Pancreas (tissue), 10 donors: ENCODE measurements at regions not wholly inside any gene's neighbourhood (a gene's known extent, or its start where the extent isn't known, plus 50 kb on each side); places are given as distances from the start of the nearest gene placed in this dataset.

Experiments
- ATAC-seq, 4 donors: fragments of 200-7000 bp; cut with Tn5 transposase; one replicate each; pipeline versions ENCODE4 v1.8.0 to v1.9.1; 2020; ENCODE audit warnings: mild to moderate bottlenecking in 4 of 4, moderate library complexity in 4 of 4
- DNase-seq, 6 donors: peaks; one replicate each; pipeline ENCODE4 v3.0.0-alpha.2; 2020
- FAIRE-seq: peaks from 2 replicates; lab custom pipeline; 2012; peaks lifted over from hg19 to GRCh38; lab: Jason Lieb, UNC
- H3K27ac ChIP-seq, 4 donors: fragments of 200-600 bp; sonication (generic); 1 replicate in 3 of 4; 2 replicates in 1 of 4; pipeline versions ENCODE4 v1.5.0 to v1.8.0; 2020
- H3K27me3 ChIP-seq, 4 donors: fragments of 200-600 bp; one replicate each; pipeline ENCODE4 v1.8.0; 2021
- H3K36me3 ChIP-seq, 3 donors: fragments of 200-600 bp; sonication (generic) in 1 of 3; one replicate each; pipeline versions ENCODE4 v1.5.0 to v1.8.0; 2020 to 2021
- H3K4me1 ChIP-seq, 3 donors: fragments of 200-600 bp; one replicate each; pipeline ENCODE4 v1.8.0; 2021
- H3K4me3 ChIP-seq, 4 donors: fragments of 200-600 bp; sonication (generic) in 2 of 4; one replicate each; pipeline versions ENCODE4 v1.5.0 to v1.8.0; 2020 to 2021
- H3K9me3 ChIP-seq, 4 donors: fragments of 200-600 bp; one replicate each; pipeline ENCODE4 v1.8.0; 2021
- WGBS, 2 donors: extraction: QIAGEN DNeasy Blood & Tissue Kit; methylation state at CpG; one replicate each; pipeline ENCODE4 v1.1.7; 2013; 5-methylcytosine and 5-hydroxymethylcytosine counted together
- intact Hi-C, 3 donors: fragments of 100-400 bp; cut with DNase I; formaldehyde crosslinking; loops; one replicate each; pipeline versions ENCODE4 v1.11.1 to v1.14.2; 2022
- TF ChIP-seq, protein P1 (sequence below), 4 donors: fragments of 200-600 bp; sonication (generic) in 3 of 4; IDR thresholded peaks; one replicate each; pipeline versions ENCODE4 v1.5.0 to v1.8.0; 2021; ENCODE audit warnings: antibody characterized with exemption in 4 of 4
- donor health status: healthy with polysubstance abuse.
- donor health status: DM: no; HTN: no; CAD: no; lungs with moderate emphysema.
- donor health status: DM: no; HTN: no; CAD: no.
- donor health status: control.
- donor health status: control.
- donor health status: Bipolar disorder and iron deficiency.
- donor health status: DM: yes; HTN: yes; CAD: no.
- donor health status: DM: no; HTN: no; CAD: no.
- donor health status: DM: no; HTN: no; CAD: no.
- donor health status: DM: yes; HTN: yes; CAD: no.

DNA sequence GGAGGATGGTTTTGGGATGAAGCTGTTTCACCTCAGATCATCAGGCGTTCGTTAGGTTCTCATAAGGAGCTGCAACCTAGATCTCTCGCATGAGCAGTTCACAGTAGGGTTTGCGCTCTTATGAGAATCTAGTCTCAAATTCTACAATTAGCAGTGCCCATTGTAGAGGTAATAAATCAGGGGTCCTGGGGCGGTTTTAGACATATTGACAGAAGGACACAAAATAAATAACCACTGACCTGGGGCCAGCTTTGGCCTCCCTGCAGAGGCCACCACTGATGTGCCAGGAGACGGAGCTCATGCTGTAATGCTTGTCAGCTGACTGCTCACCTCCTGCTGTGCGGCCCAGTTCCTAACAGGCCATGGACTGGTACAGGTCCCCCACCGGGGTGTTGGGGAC, 67.6 kb upstream of the SPATA31D4 start:
- no peak overlapping the region for H3K27ac ChIP-seq
- no peaks in the 10 kb centered on the region for H3K36me3 ChIP-seq
- DNase-seq (no peak), FAIRE-seq (no peak), ATAC-seq (no peak)
- intact Hi-C loops = no loop called here
- TF ChIP-seq, protein P1, sequence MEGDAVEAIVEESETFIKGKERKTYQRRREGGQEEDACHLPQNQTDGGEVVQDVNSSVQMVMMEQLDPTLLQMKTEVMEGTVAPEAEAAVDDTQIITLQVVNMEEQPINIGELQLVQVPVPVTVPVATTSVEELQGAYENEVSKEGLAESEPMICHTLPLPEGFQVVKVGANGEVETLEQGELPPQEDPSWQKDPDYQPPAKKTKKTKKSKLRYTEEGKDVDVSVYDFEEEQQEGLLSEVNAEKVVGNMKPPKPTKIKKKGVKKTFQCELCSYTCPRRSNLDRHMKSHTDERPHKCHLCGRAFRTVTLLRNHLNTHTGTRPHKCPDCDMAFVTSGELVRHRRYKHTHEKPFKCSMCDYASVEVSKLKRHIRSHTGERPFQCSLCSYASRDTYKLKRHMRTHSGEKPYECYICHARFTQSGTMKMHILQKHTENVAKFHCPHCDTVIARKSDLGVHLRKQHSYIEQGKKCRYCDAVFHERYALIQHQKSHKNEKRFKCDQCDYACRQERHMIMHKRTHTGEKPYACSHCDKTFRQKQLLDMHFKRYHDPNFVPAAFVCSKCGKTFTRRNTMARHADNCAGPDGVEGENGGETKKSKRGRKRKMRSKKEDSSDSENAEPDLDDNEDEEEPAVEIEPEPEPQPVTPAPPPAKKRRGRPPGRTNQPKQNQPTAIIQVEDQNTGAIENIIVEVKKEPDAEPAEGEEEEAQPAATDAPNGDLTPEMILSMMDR (IDR thresholded peaks at IDR 0.05) = no peak
- no peaks in the 10 kb centered on the region for H3K9me3 ChIP-seq
- no peaks in the 10 kb centered on the region for H3K4me1 ChIP-seq
- no peak overlapping the region for H3K4me3 ChIP-seq
- WGBS, 2 donors = 90 to 91% methylated on average over 8 of the region's 8 CpGs
- no peaks in the 10 kb centered on the region for H3K27me3 ChIP-seq

DNA sequence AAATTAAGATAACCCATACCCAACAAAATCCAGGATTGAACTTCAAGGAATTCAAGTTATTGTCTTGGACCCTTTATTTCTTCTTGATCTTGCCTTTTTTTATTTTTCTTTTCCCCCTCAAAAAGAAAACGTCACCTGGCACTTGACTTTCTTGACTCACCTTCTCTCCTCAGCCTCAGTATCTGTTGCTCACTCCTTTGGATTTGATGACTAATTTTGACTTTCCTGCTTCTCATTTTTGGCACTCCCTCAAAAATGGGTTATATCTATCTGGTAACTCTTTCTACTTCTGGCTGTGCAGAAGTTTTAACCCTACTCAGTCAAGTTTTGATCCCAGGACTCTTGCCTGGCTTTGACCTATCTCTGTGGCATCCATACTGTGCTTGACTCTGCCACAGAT, 66.6 kb upstream of the SPATA31D4 start:
- ATAC-seq (no peak), DNase-seq (no peak), FAIRE-seq (no peak)
- Histone ChIP-seq H3K4me1 (no peaks in the 10 kb centered on the region), H3K36me3 (no peaks in the 10 kb centered on the region), H3K4me3 (no peak overlapping the region), H3K27me3 (no peaks in the 10 kb centered on the region), H3K9me3 (no peaks in the 10 kb centered on the region), H3K27ac (no peak overlapping the region)
- intact Hi-C loops = no loop called here
- 42 to 43% methylated on average over 1 of the region's 1 CpG for WGBS, 2 donors
- TF ChIP-seq, protein P1 (IDR thresholded peaks at IDR 0.05) = no peak

DNA sequence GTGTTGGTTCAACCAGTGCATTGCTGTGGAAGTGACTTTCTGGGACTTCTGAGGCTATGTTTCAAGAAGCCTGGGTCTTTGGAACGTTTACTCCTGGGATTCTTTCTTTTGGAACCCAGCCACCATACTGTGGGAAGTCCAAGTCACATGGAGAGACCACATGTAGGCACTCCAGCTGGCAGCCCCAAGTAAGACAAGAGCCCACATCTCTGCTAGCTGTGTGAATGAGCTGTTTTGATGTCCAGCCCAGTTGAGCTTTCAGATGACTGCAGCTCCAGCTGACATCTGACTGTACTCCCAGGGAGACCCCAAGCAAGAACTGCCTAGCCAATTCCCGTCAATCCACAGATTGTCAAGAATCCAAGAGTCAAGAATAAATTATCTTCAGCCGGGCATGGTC, 60.1 kb upstream of the SPATA31D4 start:
- ATAC-seq = no peak
- DNase-seq = no peak
- Histone ChIP-seq H3K9me3 (no peaks in the 10 kb centered on the region), H3K27ac (no peak overlapping the region), H3K36me3 (no peaks in the 10 kb centered on the region), H3K27me3 (no peaks in the 10 kb centered on the region), H3K4me3 (no peak overlapping the region), H3K4me1 (no peaks in the 10 kb centered on the region)
- intact Hi-C loops = no loop called here
- WGBS, 2 donors = 59 to 75% methylated on average over 3 of the region's 3 CpGs
- FAIRE-seq = no peak
- TF ChIP-seq, protein P1 (IDR thresholded peaks at IDR 0.05) = no peak

DNA sequence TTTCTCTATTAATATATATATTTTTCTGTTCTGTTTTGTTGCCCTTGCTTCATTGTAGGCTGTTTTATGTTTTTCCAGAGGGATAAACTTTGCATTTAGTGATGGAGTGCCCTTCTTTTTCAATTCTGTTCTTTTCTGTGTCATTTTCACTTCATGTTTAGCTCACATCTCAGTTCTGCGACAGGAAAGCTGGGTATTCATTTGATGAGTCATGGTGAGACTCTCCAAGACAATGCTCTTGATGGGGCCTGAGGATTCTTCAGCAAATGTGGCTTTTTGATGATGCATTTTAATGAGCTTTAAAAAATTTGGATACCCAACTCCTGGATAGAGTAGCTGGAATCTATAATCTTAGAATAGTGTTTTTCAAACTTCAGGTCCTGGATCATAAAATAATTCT, 56.5 kb upstream of the SPATA31D4 start:
- DNase-seq = no peak
- TF ChIP-seq, protein P1 (IDR thresholded peaks at IDR 0.05) = no peak
- intact Hi-C loops = no loop called here
- WGBS, 2 donors = 61 to 77% methylated on average over 1 of the region's 1 CpG
- Histone ChIP-seq H3K36me3 (no peaks in the 10 kb centered on the region), H3K27ac (no peak overlapping the region), H3K4me1 (no peaks in the 10 kb centered on the region), H3K4me3 (no peak overlapping the region), H3K9me3 (no peaks in the 10 kb centered on the region), H3K27me3 (no peaks in the 10 kb centered on the region)
- no peak for FAIRE-seq
- ATAC-seq = no peak

DNA sequence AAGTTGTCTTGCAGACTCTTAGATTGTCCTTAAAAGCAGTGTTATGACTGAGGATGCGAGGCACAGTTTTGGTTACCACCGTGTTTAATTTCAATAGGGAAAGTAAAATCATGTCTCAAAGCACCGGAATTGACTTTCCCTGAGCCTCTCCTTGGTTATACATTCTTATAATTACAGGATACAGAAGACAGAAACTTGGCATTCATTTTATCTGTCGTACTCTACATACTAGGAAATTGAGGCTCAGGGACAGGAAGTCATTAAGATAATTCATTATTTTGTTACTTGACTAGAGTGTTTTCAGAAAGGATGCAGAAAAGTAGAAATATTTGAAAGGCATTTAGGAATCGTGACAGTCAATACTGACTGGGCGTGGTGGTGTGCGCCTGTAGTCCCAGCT, 54.0 kb upstream of the SPATA31D4 start:
- Histone ChIP-seq H3K4me1 (no peaks in the 10 kb centered on the region), H3K27ac (no peak overlapping the region), H3K4me3 (no peak overlapping the region), H3K9me3 (no peaks in the 10 kb centered on the region), H3K27me3 (no peaks in the 10 kb centered on the region), H3K36me3 (no peaks in the 10 kb centered on the region)
- ATAC-seq (no peak), DNase-seq (no peak), FAIRE-seq (no peak)
- TF ChIP-seq, protein P1 (IDR thresholded peaks at IDR 0.05) = no peak
- WGBS, 2 donors = 77 to 80% methylated on average over 7 of the region's 7 CpGs
- intact Hi-C loops = no loop called here
